ENCODE measurements at regions not wholly inside any gene's neighbourhood (a gene's known extent, or its start where the extent isn't known, plus 50 kb on each side); places are given as distances from the start of the nearest gene placed in this dataset.

- FAIRE-seq (no peak), DNase-seq (no peak)
- H3K27ac ChIP-seq (ENCODE audit: low read depth in 2 of 2, low read length in 2 of 2) = no peak overlapping the region
- H3K36me3 ChIP-seq (ENCODE audit: control insufficient read depth in 2 of 3, insufficient read depth in 3 of 3, low read length in 3 of 3) = no peaks in the 10 kb centered on the region
- intact Hi-C loops (cut with DNase I) = no loop called here
- no peaks in the 10 kb centered on the region for H3K27me3 ChIP-seq (ENCODE audit: control insufficient read depth, insufficient read depth, low read length)
- H3K4me3 ChIP-seq (ENCODE audit: low read length in 3 of 3) = no peak overlapping the region
- H3K9me3 ChIP-seq (ENCODE audit: control insufficient read depth in 2 of 3, insufficient read depth in 1 of 3, low read length in 3 of 3) = peaks cover 0 to 6% (median 0%) of the 10 kb centered on the region in 3 donors
- H3K9ac ChIP-seq (ENCODE audit: low read length in 3 of 3) = no peak overlapping the region
- H3K4me1 ChIP-seq (ENCODE audit: control insufficient read depth in 2 of 3, insufficient read depth in 2 of 3, low read depth in 1 of 3, low read length in 3 of 3) = no peaks in the 10 kb centered on the region
- no peak for TF ChIP-seq CTCF (IDR thresholded peaks at IDR 0.05; ENCODE audit: borderline replicate concordance, extremely low read depth, insufficient read depth)
Measured at GRCh38 chr11:134768463-134768862, 356.4 kb upstream of the B3GAT1 start.

GRCh38 chr11:134765565-134765964, 353.5 kb upstream of the B3GAT1 start:
- Histone ChIP-seq H3K4me3 (ENCODE audit: low read length in 3 of 3) (no peak overlapping the region), H3K36me3 (ENCODE audit: control insufficient read depth in 2 of 3, insufficient read depth in 3 of 3, low read length in 3 of 3) (no peaks in the 10 kb centered on the region), H3K27ac (ENCODE audit: low read depth in 2 of 2, low read length in 2 of 2) (no peak overlapping the region), H3K9ac (ENCODE audit: low read length in 3 of 3) (no peak overlapping the region), H3K9me3 (ENCODE audit: control insufficient read depth in 2 of 3, insufficient read depth in 1 of 3, low read length in 3 of 3) (peaks cover 0 to 6% (median 0%) of the 10 kb centered on the region in 3 donors), H3K4me1 (ENCODE audit: control insufficient read depth in 2 of 3, insufficient read depth in 2 of 3, low read depth in 1 of 3, low read length in 3 of 3) (no peaks in the 10 kb centered on the region), H3K27me3 (ENCODE audit: control insufficient read depth, insufficient read depth, low read length) (no peaks in the 10 kb centered on the region)
- DNase-seq (peak in 1 of 5 donors; percentile 6), FAIRE-seq (no peak)
- intact Hi-C loops (cut with DNase I) = no loop called here
- no peak for TF ChIP-seq CTCF (IDR thresholded peaks at IDR 0.05; ENCODE audit: borderline replicate concordance, extremely low read depth, insufficient read depth)

GRCh38 chr11:134764966-134765365, 352.9 kb upstream of the B3GAT1 start:
- intact Hi-C loops (cut with DNase I) = no loop called here
- no peaks in the 10 kb centered on the region for H3K36me3 ChIP-seq (ENCODE audit: control insufficient read depth in 2 of 3, insufficient read depth in 3 of 3, low read length in 3 of 3)
- TF ChIP-seq CTCF (IDR thresholded peaks at IDR 0.05; ENCODE audit: borderline replicate concordance, extremely low read depth, insufficient read depth) = no peak
- FAIRE-seq (no peak), DNase-seq (no peak)
- H3K9me3 ChIP-seq (ENCODE audit: control insufficient read depth in 2 of 3, insufficient read depth in 1 of 3, low read length in 3 of 3) = peaks cover 0 to 6% (median 0%) of the 10 kb centered on the region in 3 donors
- H3K27me3 ChIP-seq (ENCODE audit: control insufficient read depth, insufficient read depth, low read length) = no peaks in the 10 kb centered on the region
- H3K27ac ChIP-seq (ENCODE audit: low read depth in 2 of 2, low read length in 2 of 2) = no peak overlapping the region
- no peak overlapping the region for H3K4me3 ChIP-seq (ENCODE audit: low read length in 3 of 3)
- no peaks in the 10 kb centered on the region for H3K4me1 ChIP-seq (ENCODE audit: control insufficient read depth in 2 of 3, insufficient read depth in 2 of 3, low read depth in 1 of 3, low read length in 3 of 3)
- H3K9ac ChIP-seq (ENCODE audit: low read length in 3 of 3) = no peak overlapping the region

GRCh38 chr11:134764367-134764766, 352.3 kb upstream of the B3GAT1 start:
- H3K9me3 ChIP-seq (ENCODE audit: control insufficient read depth in 2 of 3, insufficient read depth in 1 of 3, low read length in 3 of 3) = peaks cover 0 to 6% (median 0%) of the 10 kb centered on the region in 3 donors
- H3K4me1 ChIP-seq (ENCODE audit: control insufficient read depth in 2 of 3, insufficient read depth in 2 of 3, low read depth in 1 of 3, low read length in 3 of 3) = no peaks in the 10 kb centered on the region
- no peak for FAIRE-seq
- H3K27me3 ChIP-seq (ENCODE audit: control insufficient read depth, insufficient read depth, low read length) = no peaks in the 10 kb centered on the region
- no peak for TF ChIP-seq CTCF (IDR thresholded peaks at IDR 0.05; ENCODE audit: borderline replicate concordance, extremely low read depth, insufficient read depth)
- no peak overlapping the region for H3K9ac ChIP-seq (ENCODE audit: low read length in 3 of 3)
- H3K4me3 ChIP-seq (ENCODE audit: low read length in 3 of 3) = no peak overlapping the region
- intact Hi-C loops (cut with DNase I) = no loop called here
- H3K36me3 ChIP-seq (ENCODE audit: control insufficient read depth in 2 of 3, insufficient read depth in 3 of 3, low read length in 3 of 3) = no peaks in the 10 kb centered on the region
- H3K27ac ChIP-seq (ENCODE audit: low read depth in 2 of 2, low read length in 2 of 2) = no peak overlapping the region
- DNase-seq = peak in 1 of 5 donors; percentile 30
